CD4-positive, alpha-beta T cell (primary cell): ENCODE measurements at regions not wholly inside any gene's neighbourhood (a gene's known extent, or its start where the extent isn't known, plus 50 kb on each side); places are given as distances from the start of the nearest gene placed in this dataset.

Source experiments
- ATAC-seq: fragments of 200-7000 bp; cut with Tn5 transposase; one replicate; pipeline ENCODE4 v1.10.0; 2022; ENCODE audit warnings: mild to moderate bottlenecking; ENCODE audit not compliant: poor library complexity
- CTCF ChIA-PET: fragments of 350-600 bp; sonication (Branson Sonifier 250); formaldehyde crosslinking; loops from one replicate; lab custom pipeline; 2021; ENCODE audit warnings: antibody characterized with exemption, inconsistent platforms; lab: Charles Lee
- POLR2A ChIA-PET: fragments of 350-600 bp; sonication (Branson Sonifier 250); formaldehyde crosslinking; loops from one replicate; lab custom pipeline; 2021; ENCODE audit warnings: antibody characterized with exemption, inconsistent platforms; lab: Charles Lee
- DNase-seq, 14 experiments: peaks; one replicate each; pipeline ENCODE4 v3.0.0-alpha.2; 2013 to 2020; ENCODE audit warnings: mixed read lengths in 2 of 14
- H3K27ac ChIP-seq, 2 donors: one replicate each; pipeline versions ENCODE4 v1.5.1 to v1.7.0; 2013; ENCODE audit warnings: low read length in 2 of 2, low read depth in 1 of 2, mild to moderate bottlenecking in 1 of 2
- H3K27me3 ChIP-seq, 2 experiments: 1 replicate in 1 of 2; 2 replicates in 1 of 2; pipeline versions ENCODE4 v1.6.1 to v1.7.0; 2013; ENCODE audit warnings: low read length in 2 of 2, control low read depth in 1 of 2, mild to moderate bottlenecking in 1 of 2, moderate library complexity in 1 of 2; ENCODE audit not compliant: insufficient read depth in 2 of 2, control insufficient read depth in 1 of 2
- H3K36me3 ChIP-seq: one replicate; pipeline ENCODE4 v1.6.1; 2013; ENCODE audit warnings: low read length, control low read depth; ENCODE audit not compliant: insufficient read depth
- H3K4me1 ChIP-seq: one replicate; pipeline ENCODE4 v1.6.1; 2013; ENCODE audit warnings: low read length, control low read depth; ENCODE audit not compliant: insufficient read depth
- H3K4me3 ChIP-seq: one replicate; pipeline ENCODE4 v1.5.1; 2013; ENCODE audit warnings: mild to moderate bottlenecking, low read length, moderate library complexity
- H3K9me3 ChIP-seq, 2 experiments: 1 replicate in 1 of 2; 2 replicates in 1 of 2; pipeline versions ENCODE4 v1.6.1 to v1.7.0; 2013; ENCODE audit warnings: low read length in 2 of 2, mild to moderate bottlenecking in 2 of 2, control low read depth in 1 of 2, moderate library complexity in 1 of 2; ENCODE audit not compliant: control insufficient read depth in 1 of 2, insufficient read depth in 1 of 2
- H3K27ac Mint-ChIP-seq: one replicate; pipeline ENCODE4 v1.8.0; 2020; ENCODE audit warnings: mixed read lengths
- H3K27me3 Mint-ChIP-seq: one replicate; pipeline ENCODE4 v1.8.0; 2021; ENCODE audit warnings: mixed read lengths
- H3K36me3 Mint-ChIP-seq: one replicate; pipeline ENCODE4 v1.8.0; 2021; ENCODE audit warnings: low read depth, mixed read lengths
- H3K4me1 Mint-ChIP-seq: one replicate; pipeline ENCODE4 v1.8.0; 2021; ENCODE audit warnings: low read depth, mixed read lengths
- H3K4me3 Mint-ChIP-seq: one replicate; pipeline ENCODE4 v1.8.0; 2020; ENCODE audit warnings: mild to moderate bottlenecking, mixed read lengths
- H3K9me3 Mint-ChIP-seq: one replicate; pipeline ENCODE4 v1.8.0; 2020; ENCODE audit warnings: mixed read lengths
- CTCF ChIP-seq: fragments of 200-600 bp; IDR thresholded peaks from one replicate; pipeline ENCODE4 v1.8.0; 2022; ENCODE audit warnings: antibody characterized with exemption, mild to moderate bottlenecking
- intact Hi-C, 2 experiments: fragments of 100-400 bp; cut with DNase I in 1 of 2; cut with micrococcal nuclease in 1 of 2; formaldehyde crosslinking; loops; one replicate each; pipeline versions ENCODE4 v1.15.1 to v1.9.0; 2023 to 2025; cut with DNase I, micrococcal nuclease

GRCh38 chr2:64263315-64263714, 119.1 kb upstream of the PELI1 start:
- Histone ChIP-seq H3K4me1 (peaks cover 5% of the 10 kb centered on the region), H3K9me3 (no peaks in the 10 kb centered on the region), H3K4me3 (no peak overlapping the region), H3K36me3 (no peaks in the 10 kb centered on the region), H3K27me3 (no peaks in the 10 kb centered on the region), H3K27ac (no peak overlapping the region)
- Mint-ChIP-seq H3K27ac (no peak overlapping the region), H3K4me1 (peaks cover 8% of the 10 kb centered on the region), H3K36me3 (no peaks in the 10 kb centered on the region), H3K27me3 (no peaks in the 10 kb centered on the region), H3K4me3 (no peak overlapping the region), H3K9me3 (no peaks in the 10 kb centered on the region)
- intact Hi-C loops: no loop called here
- POLR2A ChIA-PET: no interaction called here
- ATAC-seq (no peak), DNase-seq (no peak)
- no peak for TF ChIP-seq CTCF
- CTCF ChIA-PET: no interaction called here

DNA sequence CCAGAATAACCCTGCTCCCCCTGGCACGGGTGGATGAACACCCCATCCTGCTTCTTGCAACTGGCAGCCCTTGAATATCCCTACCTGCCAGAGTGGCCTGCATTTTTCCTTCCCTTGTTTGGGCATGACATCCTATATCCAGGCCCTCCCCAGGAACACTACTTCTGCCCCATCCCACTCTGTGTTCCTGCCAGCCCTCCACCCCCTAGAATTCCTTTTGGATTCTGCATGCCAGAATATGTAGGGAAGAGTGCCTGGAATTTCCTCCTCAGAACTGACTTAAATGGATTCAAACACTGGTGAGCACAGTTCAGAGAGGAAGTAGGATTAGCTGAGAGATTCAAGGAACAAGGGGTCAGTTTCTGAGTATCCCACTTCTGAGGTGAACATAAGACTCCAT, 123.5 kb upstream of the PELI1 start:
- Histone ChIP-seq H3K27me3 (no peaks in the 10 kb centered on the region), H3K4me3 (no peak overlapping the region), H3K4me1 (peaks cover 3% of the 10 kb centered on the region), H3K9me3 (no peaks in the 10 kb centered on the region), H3K27ac (no peak overlapping the region), H3K36me3 (no peaks in the 10 kb centered on the region)
- POLR2A ChIA-PET: no interaction called here
- no peak overlapping the region for H3K4me3 Mint-ChIP-seq
- DNase-seq (no peak), ATAC-seq (no peak)
- TF ChIP-seq CTCF: no peak
- H3K4me1 Mint-ChIP-seq: peaks cover 2% of the 10 kb centered on the region
- intact Hi-C loops: no loop called here
- H3K27ac Mint-ChIP-seq: no peak overlapping the region
- H3K27me3 Mint-ChIP-seq: no peaks in the 10 kb centered on the region
- no peaks in the 10 kb centered on the region for H3K36me3 Mint-ChIP-seq
- CTCF ChIA-PET: no interaction called here
- H3K9me3 Mint-ChIP-seq: peaks cover 2% of the 10 kb centered on the region

DNA sequence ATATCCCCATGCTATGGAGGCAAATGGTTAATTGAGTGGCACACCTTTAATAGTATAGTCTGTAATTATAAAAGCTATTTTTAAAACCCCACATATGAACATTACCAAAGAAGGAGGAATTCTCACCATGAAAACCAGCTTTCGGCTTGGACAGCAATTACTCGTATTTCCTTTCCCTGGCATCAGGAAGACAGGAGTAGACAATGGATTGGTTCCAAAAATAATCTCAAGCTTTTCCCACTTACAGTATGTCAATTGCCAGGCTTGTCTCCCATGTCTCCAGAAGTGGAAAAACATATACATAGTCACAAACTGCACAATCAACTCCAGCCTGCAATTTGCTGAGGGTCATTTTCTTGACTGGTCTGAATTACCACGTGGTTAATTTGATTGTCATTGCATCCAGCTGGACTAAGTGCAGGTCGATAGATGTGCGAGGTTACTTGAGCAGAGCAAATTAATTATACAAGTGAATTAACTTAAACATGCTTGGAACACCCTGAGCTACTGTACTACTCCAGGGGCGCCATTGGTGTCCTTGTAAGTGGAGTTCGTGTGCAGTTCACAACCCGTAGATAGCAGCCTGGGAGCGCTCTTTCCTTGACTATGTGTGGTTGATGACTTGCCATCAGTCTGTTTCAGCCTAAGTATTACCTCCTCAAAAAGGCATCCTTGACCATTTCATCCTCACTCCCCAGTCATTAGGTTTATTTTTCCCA, 124.3 kb upstream of the PELI1 start:
- H3K4me1 Mint-ChIP-seq: peaks cover 10% of the 10 kb centered on the region
- Histone ChIP-seq H3K9me3 (no peaks in the 10 kb centered on the region), H3K27ac (no peak overlapping the region), H3K27me3 (no peaks in the 10 kb centered on the region), H3K4me1 (peaks cover 8% of the 10 kb centered on the region), H3K36me3 (no peaks in the 10 kb centered on the region), H3K4me3 (no peak overlapping the region)
- intact Hi-C loops: no loop called here
- ChIA-PET POLR2A (interaction anchor here (1.4 kb wide), 1 partner anchor 8 kb away, joined by 4 read pairs; no protein-coding TSS in a partner anchor), CTCF (no interaction called here)
- no peak for ATAC-seq
- no peaks in the 10 kb centered on the region for H3K27me3 Mint-ChIP-seq
- no peak overlapping the region for H3K27ac Mint-ChIP-seq
- H3K4me3 Mint-ChIP-seq: no peak overlapping the region
- no peak for TF ChIP-seq CTCF
- DNase-seq: no peak
- peaks cover 2% of the 10 kb centered on the region for H3K9me3 Mint-ChIP-seq
- no peaks in the 10 kb centered on the region for H3K36me3 Mint-ChIP-seq
